Stimulated activated CD8-positive, alpha-beta memory T cell treated with anti-CD3 and anti-CD28 coated beads, Interleukin-4, amount 100 ng/mL, for 4 hours (primary cell): ENCODE measurements at regions not wholly inside any gene's neighbourhood (a gene's known extent, or its start where the extent isn't known, plus 50 kb on each side); places are given as distances from the start of the nearest gene placed in this dataset.

Experiments used
- DNase-seq, 2 donors: peaks; one replicate each; pipeline ENCODE4 v3.0.0-alpha.2; 2020; ENCODE audit warnings: low read depth in 2 of 2, low spot score in 1 of 2

GRCh38 chr22:27540656-27541396 lies 260.7 kb downstream of the MN1 start:
- no peak for DNase-seq

- DNase-seq = no peak
Observed at GRCh38 chr22:27541836-27542235, 259.7 kb downstream of the MN1 start.

DNA sequence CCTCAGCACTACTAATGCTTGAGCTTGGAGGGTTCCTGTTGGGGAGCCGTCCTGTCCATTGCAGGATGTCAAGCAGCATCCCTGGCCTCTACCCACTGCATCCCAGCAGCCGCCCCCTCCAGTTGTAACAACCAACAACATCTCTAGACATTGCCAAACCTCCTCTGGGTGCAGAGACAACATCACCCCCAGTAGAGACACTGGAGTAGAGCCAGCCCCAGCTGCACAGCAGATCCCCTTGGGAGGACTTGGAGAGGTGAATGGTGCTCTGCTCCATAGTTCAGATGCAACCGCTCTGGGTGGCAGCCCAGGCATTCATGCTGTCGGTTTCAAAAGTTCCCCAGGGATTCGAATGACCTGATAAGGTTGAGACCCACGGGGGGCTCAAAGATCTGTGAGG lies 259.0 kb downstream of the MN1 start:
- DNase-seq = no peak

DNA sequence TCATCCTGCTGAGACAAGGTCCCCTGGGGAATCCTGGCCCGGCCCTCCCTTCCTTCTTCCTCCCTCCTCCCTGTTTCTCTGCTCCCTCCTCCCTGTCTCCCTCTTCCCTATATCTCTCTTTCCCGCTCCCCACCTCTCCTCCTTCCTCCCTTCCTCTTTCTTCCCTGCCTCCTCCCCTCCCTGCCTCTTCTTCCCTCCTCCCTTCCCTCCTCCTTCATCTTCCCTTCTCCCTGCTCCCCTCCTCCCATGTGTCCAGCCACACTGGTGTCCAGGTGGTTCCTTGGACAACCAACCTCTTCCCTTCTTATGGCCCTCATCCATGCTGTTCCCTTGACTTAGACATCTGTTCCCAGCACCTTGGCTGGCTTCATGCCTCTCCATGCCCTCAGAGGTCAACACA lies 258.1 kb downstream of the MN1 start:
- no peak for DNase-seq

- no peak for DNase-seq
Observed at GRCh38 chr22:27545085-27545484, 256.5 kb downstream of the MN1 start.

DNA sequence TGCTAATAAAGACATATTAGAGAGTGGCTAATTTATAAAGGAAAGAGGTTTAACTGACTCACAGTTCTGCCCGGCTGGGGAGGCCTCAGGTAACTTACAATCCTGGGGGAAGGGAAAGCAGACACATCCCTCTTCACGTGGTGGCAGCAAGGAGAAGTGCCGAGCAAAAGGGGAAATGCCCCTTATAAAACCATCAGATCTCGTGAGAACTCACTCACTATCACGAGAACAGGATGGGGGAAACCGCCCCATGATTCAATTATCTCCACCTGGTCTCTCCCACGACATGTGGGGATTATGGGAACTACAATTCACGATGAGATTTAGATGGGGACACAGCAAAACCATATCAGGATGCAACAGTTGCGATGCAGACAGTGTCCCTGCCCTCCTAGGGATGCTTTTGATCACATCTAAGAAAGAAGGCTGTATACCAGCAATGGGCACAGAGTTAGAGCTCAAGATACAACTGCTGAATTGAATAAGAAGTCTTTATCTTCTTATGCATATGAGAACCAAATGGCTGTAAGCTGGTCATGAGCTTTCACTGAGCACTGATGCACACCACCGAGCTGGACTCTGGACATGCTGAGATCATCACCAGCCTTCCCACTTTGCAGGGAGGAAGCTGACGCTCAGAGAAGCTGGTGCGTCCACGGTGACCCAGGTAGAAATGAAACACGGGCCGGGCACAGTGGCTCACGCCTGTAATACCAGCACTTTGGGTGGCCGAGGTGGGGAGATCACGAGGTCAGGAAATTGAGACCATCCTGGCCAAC lies 255.2 kb downstream of the MN1 start:
- no peak for DNase-seq

GRCh38 chr22:27551402-27551801 lies 250.2 kb downstream of the MN1 start:
- no peak for DNase-seq

DNA sequence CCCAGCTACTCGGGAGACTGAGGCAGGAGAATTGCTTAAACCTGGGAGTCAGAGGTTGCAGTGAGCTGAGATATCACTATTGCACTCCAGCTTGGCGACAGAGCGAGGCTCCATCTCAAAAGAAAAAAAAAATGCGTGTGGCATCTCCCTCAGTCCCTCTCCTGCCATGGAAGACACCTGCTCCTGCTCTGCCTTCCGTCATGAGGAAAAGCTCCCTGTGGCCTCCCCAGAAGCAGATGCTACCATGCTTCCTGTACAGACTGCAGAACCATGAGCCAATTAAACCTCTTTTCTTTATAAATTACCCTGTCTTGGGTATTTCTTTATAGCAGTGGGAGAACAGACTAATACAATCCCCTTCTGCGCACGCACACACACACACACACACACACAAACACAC lies 249.4 kb downstream of the MN1 start:
- no peak for DNase-seq

- DNase-seq = no peak
Observed at GRCh38 chr22:27552863-27553262, 248.7 kb downstream of the MN1 start.

GRCh38 chr22:27554106-27554811 lies 247.3 kb downstream of the MN1 start:
- DNase-seq = no peak

GRCh38 chr22:27554841-27555456 lies 246.6 kb downstream of the MN1 start:
- no peak for DNase-seq

- no peak for DNase-seq
Observed at GRCh38 chr22:27556371-27556770, 245.2 kb downstream of the MN1 start.

DNA sequence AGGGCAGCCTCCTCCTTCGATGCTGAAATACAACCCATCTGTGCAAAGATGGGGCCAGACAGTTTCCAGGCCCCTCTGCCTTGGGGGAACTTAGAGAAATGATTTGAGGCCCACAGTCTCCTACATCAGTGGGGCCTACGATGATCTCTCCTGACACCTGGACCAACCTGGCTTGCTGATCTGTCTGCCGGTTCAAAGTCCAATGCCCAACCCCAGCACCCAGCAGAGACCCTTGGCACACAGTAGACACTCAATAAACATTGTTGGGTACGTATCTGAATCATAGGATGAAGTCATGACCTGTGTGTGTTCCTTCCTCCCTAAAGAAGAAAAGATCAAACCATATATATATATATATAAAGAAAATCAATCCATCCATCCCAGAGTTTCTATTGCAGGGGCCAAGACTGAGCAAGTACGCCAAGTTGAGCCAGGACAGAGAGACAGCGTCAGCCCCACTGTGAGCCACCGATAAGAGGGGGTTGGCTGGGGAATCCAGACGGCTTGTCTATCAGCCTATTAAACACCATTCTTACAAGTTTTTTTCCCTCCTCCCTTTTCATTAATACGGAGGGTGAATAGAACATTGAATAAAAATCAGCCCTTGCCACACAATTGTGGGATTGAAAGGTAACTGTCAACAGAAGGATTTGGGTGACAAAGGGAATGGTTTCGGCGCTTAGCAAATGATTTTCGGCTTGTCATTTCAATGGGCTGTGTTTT lies 244.1 kb downstream of the MN1 start:
- no peak for DNase-seq

DNA sequence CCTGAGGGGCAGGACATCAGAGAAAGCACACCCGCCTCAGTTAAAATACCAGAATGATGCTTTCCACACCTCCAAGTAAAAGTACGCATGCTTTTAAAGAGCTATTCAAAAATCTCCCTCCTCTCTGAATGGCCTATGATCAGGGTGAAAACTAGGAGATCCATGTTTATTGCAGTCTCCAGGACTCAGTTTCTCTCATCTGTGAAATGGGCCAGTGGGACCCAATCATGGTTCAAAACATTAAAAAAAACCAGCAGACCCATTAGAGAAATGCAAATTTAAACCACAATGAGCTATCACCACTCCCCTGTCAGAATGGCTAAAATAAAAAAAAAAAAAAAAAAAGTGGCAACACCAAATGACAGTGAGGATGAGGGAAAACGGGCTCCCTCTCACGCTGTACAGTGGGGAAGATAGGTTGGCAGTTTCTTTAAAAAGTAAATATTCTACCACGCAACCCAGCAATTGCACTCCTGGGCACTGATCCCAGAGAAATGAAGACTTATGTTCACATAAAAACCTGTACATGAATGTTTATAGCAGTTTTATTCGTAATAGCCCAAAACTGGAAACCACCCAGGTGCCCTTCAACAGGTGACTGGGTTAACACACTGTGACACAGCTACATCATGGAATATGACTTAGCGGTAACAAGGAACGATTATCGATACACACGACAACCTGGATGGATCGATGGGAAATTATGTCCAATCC lies 242.7 kb downstream of the MN1 start:
- no peak for DNase-seq

- DNase-seq = no peak
Observed at GRCh38 chr22:27560781-27561180, 240.8 kb downstream of the MN1 start.

- no peak for DNase-seq
Observed at GRCh38 chr22:27561286-27561904, 240.2 kb downstream of the MN1 start.

DNA sequence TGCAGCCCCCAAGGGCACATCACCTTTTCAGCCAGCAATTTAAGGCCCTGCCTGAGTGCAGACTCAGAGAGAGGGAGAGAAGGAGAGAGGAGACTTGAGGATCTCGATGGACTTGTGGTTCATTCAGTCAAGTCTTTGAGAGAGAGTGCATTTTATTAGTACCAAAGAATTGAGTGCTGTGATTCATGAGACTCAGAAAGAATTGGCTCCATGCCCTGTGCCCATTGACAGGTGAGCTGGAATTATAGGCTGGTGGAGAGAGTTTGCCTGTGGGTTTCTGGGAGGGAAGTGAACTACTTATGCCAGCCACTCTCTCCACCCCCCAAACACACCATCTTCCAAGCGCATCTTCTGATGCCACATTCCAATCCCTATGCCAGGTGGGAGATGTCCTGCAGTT lies 236.8 kb downstream of the MN1 start:
- DNase-seq = no peak

- no peak for DNase-seq
Observed at GRCh38 chr22:27566602-27567001, 235.0 kb downstream of the MN1 start.

DNA sequence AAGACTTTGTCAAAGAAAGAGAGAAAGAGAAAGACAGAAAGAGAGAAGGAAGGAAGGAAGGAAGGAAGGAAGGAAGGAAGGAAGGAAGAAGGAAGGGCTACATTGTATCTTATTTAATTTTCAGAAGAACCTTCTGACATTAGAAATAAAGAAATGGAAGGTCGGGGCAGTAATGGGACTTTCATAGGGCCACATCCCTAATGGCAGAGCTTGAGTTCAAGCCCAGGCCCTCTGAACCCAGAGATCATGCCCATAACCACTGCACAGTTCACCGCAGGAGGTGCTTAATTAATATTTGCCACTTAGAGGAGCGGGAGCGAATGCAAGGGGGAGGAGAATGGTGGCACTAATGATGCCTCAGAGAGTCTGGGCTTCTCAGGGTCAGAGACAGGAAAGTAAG lies 233.3 kb downstream of the MN1 start:
- no peak for DNase-seq
